Left ventricle myocardium inferior (tissue), 1 donor: ENCODE measurements at regions not wholly inside any gene's neighbourhood (a gene's known extent, or its start where the extent isn't known, plus 50 kb on each side); places are given as distances from the start of the nearest gene placed in this dataset.

Source experiments
- DNase-seq: peaks from one replicate; pipeline ENCODE4 v3.0.0-alpha.2; 2020
- H3K27ac ChIP-seq: fragments of 200-600 bp; replicated peaks from 2 replicates; pipeline ENCODE4 v1.8.0; 2021
- H3K27me3 ChIP-seq: fragments of 200-600 bp; 2 replicates; pipeline ENCODE4 v1.8.0; 2021; ENCODE audit warnings: low read depth
- H3K36me3 ChIP-seq: fragments of 200-600 bp; 2 replicates; pipeline ENCODE4 v1.8.0; 2021
- H3K4me1 ChIP-seq: fragments of 200-600 bp; 2 replicates; pipeline ENCODE4 v1.8.0; 2021
- H3K4me3 ChIP-seq: fragments of 200-600 bp; 2 replicates; pipeline ENCODE4 v1.8.0; 2021; ENCODE audit warnings: mild to moderate bottlenecking, moderate library complexity
- H3K9me3 ChIP-seq: fragments of 200-600 bp; replicated peaks from 2 replicates; pipeline ENCODE4 v1.8.0; 2021
- intact Hi-C: fragments of 100-400 bp; cut with micrococcal nuclease; formaldehyde crosslinking; loops from one replicate; pipeline ENCODE4 v1.11.0; 2022
- TF ChIP-seq, protein P1 (sequence below): fragments of 200-600 bp; IDR thresholded peaks from 2 replicates; pipeline ENCODE4 v1.8.0; 2021; ENCODE audit warnings: antibody characterized with exemption, mild to moderate bottlenecking, borderline replicate concordance
- donor health status: DM: no; HTN: yes; CAD: no; lungs with severe emphysema.

GRCh38 chr1:209344156-209344555 is 239.4 kb upstream of the CAMK1G start:
- H3K27ac ChIP-seq = no peak overlapping the region
- intact Hi-C loops = no loop called here
- no peaks in the 10 kb centered on the region for H3K4me1 ChIP-seq
- TF ChIP-seq, protein P1, sequence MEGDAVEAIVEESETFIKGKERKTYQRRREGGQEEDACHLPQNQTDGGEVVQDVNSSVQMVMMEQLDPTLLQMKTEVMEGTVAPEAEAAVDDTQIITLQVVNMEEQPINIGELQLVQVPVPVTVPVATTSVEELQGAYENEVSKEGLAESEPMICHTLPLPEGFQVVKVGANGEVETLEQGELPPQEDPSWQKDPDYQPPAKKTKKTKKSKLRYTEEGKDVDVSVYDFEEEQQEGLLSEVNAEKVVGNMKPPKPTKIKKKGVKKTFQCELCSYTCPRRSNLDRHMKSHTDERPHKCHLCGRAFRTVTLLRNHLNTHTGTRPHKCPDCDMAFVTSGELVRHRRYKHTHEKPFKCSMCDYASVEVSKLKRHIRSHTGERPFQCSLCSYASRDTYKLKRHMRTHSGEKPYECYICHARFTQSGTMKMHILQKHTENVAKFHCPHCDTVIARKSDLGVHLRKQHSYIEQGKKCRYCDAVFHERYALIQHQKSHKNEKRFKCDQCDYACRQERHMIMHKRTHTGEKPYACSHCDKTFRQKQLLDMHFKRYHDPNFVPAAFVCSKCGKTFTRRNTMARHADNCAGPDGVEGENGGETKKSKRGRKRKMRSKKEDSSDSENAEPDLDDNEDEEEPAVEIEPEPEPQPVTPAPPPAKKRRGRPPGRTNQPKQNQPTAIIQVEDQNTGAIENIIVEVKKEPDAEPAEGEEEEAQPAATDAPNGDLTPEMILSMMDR = no peak
- no peak overlapping the region for H3K4me3 ChIP-seq
- no peak for DNase-seq
- H3K27me3 ChIP-seq = peaks cover 11% of the 10 kb centered on the region
- H3K36me3 ChIP-seq = no peaks in the 10 kb centered on the region
- no peaks in the 10 kb centered on the region for H3K9me3 ChIP-seq

- no peaks in the 10 kb centered on the region for H3K27me3 ChIP-seq
- no peaks in the 10 kb centered on the region for H3K36me3 ChIP-seq
- TF ChIP-seq, protein P1 = no peak
- H3K4me3 ChIP-seq = no peak overlapping the region
- H3K4me1 ChIP-seq = peaks cover 2% of the 10 kb centered on the region
- no peak for DNase-seq
- H3K9me3 ChIP-seq = no peaks in the 10 kb centered on the region
- no peak overlapping the region for H3K27ac ChIP-seq
- intact Hi-C loops = no loop called here
Measured at GRCh38 chr1:209349363-209350308, 233.9 kb upstream of the CAMK1G start.

GRCh38 chr1:209353053-209353452 is 230.5 kb upstream of the CAMK1G start:
- intact Hi-C loops = no loop called here
- Histone ChIP-seq H3K36me3 (no peaks in the 10 kb centered on the region), H3K4me3 (no peak overlapping the region), H3K9me3 (no peaks in the 10 kb centered on the region), H3K27ac (no peak overlapping the region), H3K27me3 (peaks cover under 1% of the 10 kb centered on the region), H3K4me1 (peaks cover 9% of the 10 kb centered on the region)
- no peak for DNase-seq
- TF ChIP-seq, protein P1 = no peak

DNA sequence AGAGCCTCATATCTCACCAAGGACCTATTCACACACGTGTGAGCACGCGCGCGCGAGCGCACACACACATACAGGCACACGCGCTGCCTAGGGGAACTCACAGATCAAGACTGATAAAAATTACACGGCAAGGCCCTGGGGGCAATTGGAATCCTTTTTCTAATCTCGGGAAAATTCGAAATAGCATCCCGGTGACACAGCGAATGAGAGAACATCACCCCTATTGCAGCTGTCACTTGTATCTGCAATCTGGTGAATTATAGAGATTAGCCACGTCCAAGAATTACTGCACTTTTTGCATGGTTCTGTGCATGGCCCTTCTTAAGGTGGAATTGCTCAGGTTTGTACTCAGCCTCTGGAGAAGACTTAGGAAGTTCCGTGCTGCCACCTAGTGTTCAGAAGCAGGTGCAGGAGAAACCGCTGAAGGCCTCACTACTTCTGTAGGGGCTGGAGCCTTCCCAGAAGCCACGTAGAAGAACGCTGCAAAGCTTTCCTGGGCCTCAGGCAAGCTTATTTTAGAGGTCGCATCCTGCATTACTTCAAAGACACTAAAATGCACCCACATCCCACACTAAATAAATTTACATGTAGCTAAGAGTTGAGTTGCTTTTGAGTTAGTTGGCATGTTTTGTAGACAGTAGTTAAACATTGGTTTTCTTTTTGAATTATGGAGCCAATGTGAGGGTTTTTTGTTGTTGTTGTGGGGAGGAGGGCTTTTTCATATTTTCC is 229.2 kb upstream of the CAMK1G start:
- peak; percentile 58 for DNase-seq
- peaks cover 9% of the 10 kb centered on the region for H3K4me1 ChIP-seq
- H3K27ac ChIP-seq = no peak overlapping the region
- intact Hi-C loops = no loop called here
- H3K27me3 ChIP-seq = peaks cover 6% of the 10 kb centered on the region
- no peaks in the 10 kb centered on the region for H3K36me3 ChIP-seq
- TF ChIP-seq, protein P1 = peak; percentile 88
- no peaks in the 10 kb centered on the region for H3K9me3 ChIP-seq
- H3K4me3 ChIP-seq = no peak overlapping the region

DNA sequence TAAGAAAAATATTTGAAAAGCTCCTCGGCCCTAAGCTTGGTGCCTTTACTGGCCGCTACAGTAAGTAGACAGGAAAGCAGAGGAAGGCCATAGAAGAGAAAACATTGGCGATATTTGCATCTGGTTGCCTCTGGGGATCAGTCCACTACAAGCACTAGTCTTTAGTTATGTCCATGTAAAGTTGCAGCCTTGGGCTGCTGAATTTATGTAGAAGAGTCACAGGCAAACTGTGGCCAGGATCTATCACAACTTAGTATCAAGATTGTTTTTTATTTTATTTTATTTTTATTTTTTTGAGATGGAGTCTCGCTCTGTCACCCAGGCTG is 228.7 kb upstream of the CAMK1G start:
- Histone ChIP-seq H3K4me1 (peaks cover 9% of the 10 kb centered on the region), H3K36me3 (no peaks in the 10 kb centered on the region), H3K9me3 (no peaks in the 10 kb centered on the region), H3K27me3 (peaks cover 9% of the 10 kb centered on the region), H3K4me3 (no peak overlapping the region), H3K27ac (no peak overlapping the region)
- TF ChIP-seq, protein P1 = no peak
- DNase-seq = no peak
- intact Hi-C loops = no loop called here
